Tibial nerve (tissue), 4 donors: ENCODE measurements at regions not wholly inside any gene's neighbourhood (a gene's known extent, or its start where the extent isn't known, plus 50 kb on each side); places are given as distances from the start of the nearest gene placed in this dataset.

Source experiments
- CTCF ChIP-seq, 5 experiments: fragments of 200-600 bp in 3 of 5; fragments of 450-650 bp in 2 of 5; sonication (generic) in 3 of 5; IDR thresholded peaks; one replicate each; pipeline ENCODE4 v1.5.1; 2016 to 2019; ENCODE audit warnings: antibody characterized with exemption in 5 of 5, mild to moderate bottlenecking in 3 of 5, moderate library complexity in 2 of 5
- EP300 ChIP-seq, 2 donors: sonication (generic); formaldehyde crosslinking; IDR thresholded peaks; one replicate each; pipeline ENCODE4 v1.6.1; 2017; ENCODE audit warnings: antibody characterized with exemption in 2 of 2, mild to moderate bottlenecking in 1 of 2

GRCh38 chr11:29251738-29252137 lies 765.1 kb downstream of the KCNA4 start:
- TF ChIP-seq CTCF (IDR thresholded peaks at IDR 0.05) (no peak), EP300 (IDR thresholded peaks at IDR 0.05) (no peak)
